ENCODE measurements at regions not wholly inside any gene's neighbourhood (a gene's known extent, or its start where the extent isn't known, plus 50 kb on each side); places are given as distances from the start of the nearest gene placed in this dataset.

- Histone ChIP-seq H2BK5ac (ENCODE audit: insufficient read length, low read length) (no peak overlapping the region), H4K5ac (ENCODE audit: insufficient read length, low read depth, low read length) (no peak overlapping the region), H4K20me1 (ENCODE audit: control insufficient read depth, insufficient read depth, insufficient read length) (no peaks in the 10 kb centered on the region), H3K9ac (ENCODE audit: extremely low read depth, insufficient read length, low read length) (no peak overlapping the region), H3K18ac (ENCODE audit: insufficient read length, low read depth, low read length) (no peak overlapping the region), H4K8ac (replicated peaks; ENCODE audit: insufficient read length, low read depth, low read length) (no peak overlapping the region), H2AFZ (ENCODE audit: low read length) (no peak overlapping the region), H3K4me2 (ENCODE audit: insufficient read depth, insufficient read length, low read length) (no peak overlapping the region), H2BK12ac (ENCODE audit: insufficient read length, low read depth, low read length) (no peak overlapping the region), H2AK5ac (ENCODE audit: insufficient read length, low read length) (no peak overlapping the region), H2BK20ac (ENCODE audit: low read depth, low read length, poor library complexity, severe bottlenecking) (no peak overlapping the region), H3K9me3 (ENCODE audit: control insufficient read depth, low read depth, low read length) (no peaks in the 10 kb centered on the region), H3K4ac (ENCODE audit: low read depth, low read length) (no peak overlapping the region), H3K79me2 (ENCODE audit: insufficient read depth, low read length) (no peaks in the 10 kb centered on the region), H2BK120ac (ENCODE audit: low read depth, low read length, poor library complexity, severe bottlenecking) (no peak overlapping the region), H3T11ph (ENCODE audit: low read length) (no peak overlapping the region), H3K27me3 (ENCODE audit: insufficient read depth, low read length) (no peaks in the 10 kb centered on the region), H3K23me2 (ENCODE audit: insufficient read length, low read depth, low read length, poor library complexity, severe bottlenecking) (no peaks in the 10 kb centered on the region), H4K91ac (ENCODE audit: insufficient read length, low read depth, low read length) (no peak overlapping the region), H3K14ac (ENCODE audit: insufficient read depth, low read length) (no peak overlapping the region), H3K23ac (ENCODE audit: insufficient read length, low read depth, low read length) (no peak overlapping the region), H3K79me1 (ENCODE audit: insufficient read depth, low read depth, low read length, poor library complexity, severe bottlenecking) (no peaks in the 10 kb centered on the region), H3K27ac (ENCODE audit: insufficient read length, low read depth, low read length) (no peak overlapping the region), H2BK15ac (ENCODE audit: low read depth, low read length) (no peak overlapping the region), H3K56ac (ENCODE audit: insufficient read length, low read depth, low read length) (no peak overlapping the region), H3K4me1 (ENCODE audit: insufficient read depth, low read length) (no peaks in the 10 kb centered on the region)
- H3K36me3 Mint-ChIP-seq (ENCODE audit: insufficient read depth in 1 of 3, low read depth in 3 of 3), result peaks cover 17 to 33% (median 28%) of the 10 kb centered on the region in 3 experiments
- no peak for DNase-seq
- TF ChIP-seq CTCF (conservative IDR thresholded peaks at IDR 0.05), result no peak
- H3K4me1 Mint-ChIP-seq, result no peaks in the 10 kb centered on the region
- H3K9me3 Mint-ChIP-seq, result peaks cover 27 to 33% of the 10 kb centered on the region in 2 experiments
- H3K27me3 Mint-ChIP-seq (ENCODE audit: low read depth), result no peaks in the 10 kb centered on the region; the same call in none of the 2 replicates
- H3K27ac Mint-ChIP-seq, result no peak overlapping the region
- H3K4me3 Mint-ChIP-seq, result no peak overlapping the region
Observed at GRCh38 chr5:5741418-5741817, 318.9 kb downstream of the ICE1 start.
